ENCODE measurements at regions not wholly inside any gene's neighbourhood (a gene's known extent, or its start where the extent isn't known, plus 50 kb on each side); places are given as distances from the start of the nearest gene placed in this dataset.
A peak's percentile ranks its signal among the peaks of the same experiment; 100 is the strongest.
"Not testable (repeated sequence)": the region's sequence is repeated elsewhere in the genome, so short reads cannot be mapped to it uniquely, and the experiment has no call there.

- DNase-seq (ENCODE audit: low spot score) = no peak
- Histone ChIP-seq H3K27me3 (no peaks in the 10 kb centered on the region), H3K9me3 (ENCODE audit: low read depth) (no peaks in the 10 kb centered on the region), H4K20me1 (ENCODE audit: insufficient read depth, poor library complexity, severe bottlenecking) (no peaks in the 10 kb centered on the region), H3K4me1 (ENCODE audit: insufficient read depth) (peaks cover 6% of the 10 kb centered on the region), H3K79me2 (no peaks in the 10 kb centered on the region), H3K9me2 (replicated peaks; ENCODE audit: insufficient read depth) (no peaks in the 10 kb centered on the region), H3K4me3 (no peak overlapping the region), H2AFZ (no peak overlapping the region), H3K27ac (no peak overlapping the region), H3K4me2 (no peak overlapping the region), H3K36me3 (replicated peaks; ENCODE audit: insufficient read depth, low read depth) (no peaks in the 10 kb centered on the region)
- WGBS (ENCODE audit: low lambda C conversion rate, missing lambda C conversion rate) = 93% methylated on average over 7 of the region's 7 CpGs
- TF ChIP-seq EZH2phosphoT487 (IDR thresholded peaks at IDR 0.05; ENCODE audit: low read depth, severe bottlenecking, unreplicated experiment) (no peak), EZH2 (IDR thresholded peaks at IDR 0.05; ENCODE audit: borderline replicate concordance) (no peak), CTCF (IDR thresholded peaks at IDR 0.05; ENCODE audit: poor library complexity) (no peak)
Measured at GRCh38 chr7:156518466-156518865, 122.1 kb upstream of the RNF32 start.

GRCh38 chr7:156517858-156518257, 122.7 kb upstream of the RNF32 start:
- not testable (repeated sequence) for H4K20me1 ChIP-seq (ENCODE audit: insufficient read depth, poor library complexity, severe bottlenecking); H3K79me2 ChIP-seq; H3K9me2 ChIP-seq (replicated peaks; ENCODE audit: insufficient read depth); H3K4me3 ChIP-seq; H3K4me2 ChIP-seq; DNase-seq (ENCODE audit: low spot score); H3K9me3 ChIP-seq (ENCODE audit: low read depth); H3K36me3 ChIP-seq (replicated peaks; ENCODE audit: insufficient read depth, low read depth); H3K27ac ChIP-seq; H3K4me1 ChIP-seq (ENCODE audit: insufficient read depth); H3K27me3 ChIP-seq; H2AFZ ChIP-seq
- 48% methylated on average over 6 of the region's 8 CpGs for WGBS (ENCODE audit: low lambda C conversion rate, missing lambda C conversion rate)

DNA sequence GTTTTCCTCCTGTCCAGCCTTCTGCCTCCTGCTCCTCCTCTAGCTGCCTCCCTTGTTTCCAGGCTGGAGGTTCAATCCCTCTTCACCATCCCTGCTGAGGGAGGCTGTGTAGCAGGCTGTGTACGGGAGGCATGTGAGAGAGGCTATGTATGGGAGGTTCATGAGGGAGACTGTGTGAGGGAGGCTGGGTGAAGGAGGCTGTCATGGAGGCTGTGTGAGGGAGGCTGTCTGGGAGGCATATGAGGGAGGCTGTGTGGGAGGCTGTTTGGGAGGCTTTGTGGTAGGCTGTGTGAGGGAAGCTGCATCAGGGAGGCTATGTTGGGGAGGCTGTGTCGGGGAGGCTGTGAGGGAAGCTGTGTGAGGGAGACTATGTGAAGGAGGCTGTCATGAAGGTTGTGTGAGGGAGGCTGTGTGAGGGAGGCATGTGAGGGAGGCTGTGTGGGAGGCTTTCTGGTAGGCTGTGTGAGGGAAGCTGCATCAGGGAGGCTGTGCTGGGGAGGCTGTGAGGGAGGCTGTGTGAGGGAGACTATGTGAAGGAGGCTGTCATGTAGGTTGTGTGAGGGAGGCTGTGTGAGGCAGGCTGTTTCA, 123.7 kb upstream of the RNF32 start:
- WGBS (ENCODE audit: low lambda C conversion rate, missing lambda C conversion rate) = 79% methylated on average over 2 of the region's 2 CpGs
- Histone ChIP-seq H3K9me3 (ENCODE audit: low read depth) (no peaks in the 10 kb centered on the region), H3K27ac (peak overlapping the region; percentile 96), H3K4me2 (peak overlapping the region; percentile 78), H3K4me1 (ENCODE audit: insufficient read depth) (peaks cover 6% of the 10 kb centered on the region), H3K79me2 (no peaks in the 10 kb centered on the region), H4K20me1 (ENCODE audit: insufficient read depth, poor library complexity, severe bottlenecking) (no peaks in the 10 kb centered on the region), H2AFZ (no peak overlapping the region), H3K36me3 (replicated peaks; ENCODE audit: insufficient read depth, low read depth) (no peaks in the 10 kb centered on the region), H3K27me3 (no peaks in the 10 kb centered on the region), H3K4me3 (no peak overlapping the region), H3K9me2 (replicated peaks; ENCODE audit: insufficient read depth) (no peaks in the 10 kb centered on the region)
- no peak for DNase-seq (ENCODE audit: low spot score)
- TF ChIP-seq CTCF (IDR thresholded peaks at IDR 0.05; ENCODE audit: poor library complexity) = no peak
- TF ChIP-seq EZH2phosphoT487 (IDR thresholded peaks at IDR 0.05; ENCODE audit: low read depth, severe bottlenecking, unreplicated experiment) = no peak
- TF ChIP-seq EZH2 (IDR thresholded peaks at IDR 0.05; ENCODE audit: borderline replicate concordance) = no peak

DNA sequence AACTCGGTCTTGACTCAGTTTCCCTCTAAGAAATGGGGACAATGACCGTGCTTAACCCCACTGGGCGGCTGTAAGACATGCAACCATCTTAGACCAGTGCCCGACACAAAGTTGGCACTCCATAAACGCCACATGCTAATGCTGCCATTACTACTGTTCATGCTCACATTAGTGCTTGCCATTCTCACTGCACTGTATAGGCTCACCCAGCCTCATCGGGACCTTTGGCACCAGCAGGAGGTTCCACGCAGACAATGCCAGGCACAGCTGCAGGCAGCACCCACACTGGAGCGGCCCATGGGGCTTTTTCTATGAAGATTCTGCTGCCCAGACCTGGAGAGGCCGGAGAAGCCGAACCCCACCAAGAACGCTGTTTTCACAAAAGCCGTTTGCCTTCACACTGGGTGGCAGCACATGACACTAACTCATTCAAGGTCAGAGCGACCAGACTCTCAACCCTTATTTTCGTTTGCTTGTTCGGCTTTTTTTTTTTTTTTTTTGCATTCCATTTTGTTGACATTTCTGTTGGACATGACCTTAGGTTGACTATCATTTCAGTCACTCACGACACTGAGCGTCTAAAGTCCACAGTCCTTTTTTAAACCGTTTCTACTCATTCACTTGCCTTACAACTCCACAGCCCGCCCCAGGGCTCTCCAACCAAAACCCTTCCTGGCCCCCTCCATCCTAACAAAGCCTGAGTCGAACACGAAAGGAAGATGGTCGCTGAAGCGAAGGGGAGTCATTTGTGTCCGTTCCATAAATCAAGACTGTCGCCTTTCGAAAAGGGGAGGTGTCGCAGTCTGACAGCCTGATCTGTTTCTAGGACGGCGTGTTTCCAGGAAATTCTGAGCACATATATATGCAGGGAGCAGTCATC, 124.4 kb upstream of the RNF32 start:
- H3K4me1 ChIP-seq (ENCODE audit: insufficient read depth) = peaks cover 6% of the 10 kb centered on the region
- no peaks in the 10 kb centered on the region for H3K27me3 ChIP-seq
- H3K4me2 ChIP-seq = peak overlapping the region; percentile 78
- H3K4me3 ChIP-seq = no peak overlapping the region
- H3K9me3 ChIP-seq (ENCODE audit: low read depth) = no peaks in the 10 kb centered on the region
- 68% methylated on average over 29 of the region's 29 CpGs for WGBS (ENCODE audit: low lambda C conversion rate, missing lambda C conversion rate)
- DNase-seq (ENCODE audit: low spot score) = peak; percentile 77
- no peak for TF ChIP-seq EZH2phosphoT487 (IDR thresholded peaks at IDR 0.05; ENCODE audit: low read depth, severe bottlenecking, unreplicated experiment)
- peak; percentile 18 for TF ChIP-seq CTCF (IDR thresholded peaks at IDR 0.05; ENCODE audit: poor library complexity)
- peak overlapping the region; percentile 39 for H2AFZ ChIP-seq
- H4K20me1 ChIP-seq (ENCODE audit: insufficient read depth, poor library complexity, severe bottlenecking) = no peaks in the 10 kb centered on the region
- H3K9me2 ChIP-seq (replicated peaks; ENCODE audit: insufficient read depth) = no peaks in the 10 kb centered on the region
- H3K79me2 ChIP-seq = no peaks in the 10 kb centered on the region
- no peaks in the 10 kb centered on the region for H3K36me3 ChIP-seq (replicated peaks; ENCODE audit: insufficient read depth, low read depth)
- H3K27ac ChIP-seq = peak overlapping the region; percentile 96

All from hepatocyte (in vitro differentiated cells).